ENCODE measurements at regions not wholly inside any gene's neighbourhood (a gene's known extent, or its start where the extent isn't known, plus 50 kb on each side); places are given as distances from the start of the nearest gene placed in this dataset.

GRCh38 chr13:79912403-79912802, 428.5 kb downstream of the SPRY2 start:
- Histone ChIP-seq H3K9me3 (no peaks in the 10 kb centered on the region), H3K27me3 (no peaks in the 10 kb centered on the region), H3K36me3 (no peaks in the 10 kb centered on the region), H3K4me1 (no peaks in the 10 kb centered on the region), H3K27ac (no peak overlapping the region), H3K4me3 (no peak overlapping the region)
- WGBS, 2 donors (ENCODE audit: low coverage in 1 of 2), result 70 to 87% methylated on average over 3 of the region's 3 CpGs
- no peak for ATAC-seq
- TF ChIP-seq POLR2A (IDR thresholded peaks at IDR 0.05), result no peak
- no peak for TF ChIP-seq CTCF (IDR thresholded peaks at IDR 0.05)
- TF ChIP-seq POLR2AphosphoS5 (IDR thresholded peaks at IDR 0.05), result no peak
- TF ChIP-seq EP300 (IDR thresholded peaks at IDR 0.05), result no peak

- no peaks in the 10 kb centered on the region for H3K9me3 ChIP-seq
- H3K4me3 ChIP-seq, result no peak overlapping the region
- WGBS, 2 donors (ENCODE audit: low coverage in 1 of 2), result 10 to 54% methylated on average over 2 of the region's 5 CpGs
- no peaks in the 10 kb centered on the region for H3K4me1 ChIP-seq
- ATAC-seq, result no peak
- TF ChIP-seq CTCF (IDR thresholded peaks at IDR 0.05) (no peak), POLR2AphosphoS5 (IDR thresholded peaks at IDR 0.05) (no peak), POLR2A (IDR thresholded peaks at IDR 0.05) (no peak), EP300 (IDR thresholded peaks at IDR 0.05) (no peak)
- no peaks in the 10 kb centered on the region for H3K36me3 ChIP-seq
- no peaks in the 10 kb centered on the region for H3K27me3 ChIP-seq
- H3K27ac ChIP-seq, result no peak overlapping the region
These were observed 429.9 kb downstream of the SPRY2 start for GRCh38 chr13:79910875-79911540.

- WGBS, 2 donors (ENCODE audit: low coverage in 1 of 2), result 90 to 95% methylated on average over 2 of the region's 2 CpGs
- Histone ChIP-seq H3K27ac (no peak overlapping the region), H3K4me1 (no peaks in the 10 kb centered on the region), H3K9me3 (no peaks in the 10 kb centered on the region), H3K27me3 (no peaks in the 10 kb centered on the region), H3K36me3 (no peaks in the 10 kb centered on the region), H3K4me3 (no peak overlapping the region)
- TF ChIP-seq POLR2A (IDR thresholded peaks at IDR 0.05), result no peak
- no peak for TF ChIP-seq POLR2AphosphoS5 (IDR thresholded peaks at IDR 0.05)
- TF ChIP-seq CTCF (IDR thresholded peaks at IDR 0.05), result no peak
- ATAC-seq, result no peak
These were observed 428.7 kb downstream of the NDFIP2 start for GRCh38 chr13:79909644-79910043.

GRCh38 chr13:79908381-79908780, 427.4 kb downstream of the NDFIP2 start:
- ATAC-seq, result no peak
- H3K27me3 ChIP-seq, result no peaks in the 10 kb centered on the region
- H3K4me3 ChIP-seq, result no peak overlapping the region
- no peak for TF ChIP-seq CTCF (IDR thresholded peaks at IDR 0.05)
- no peak for TF ChIP-seq POLR2AphosphoS5 (IDR thresholded peaks at IDR 0.05)
- TF ChIP-seq EP300 (IDR thresholded peaks at IDR 0.05), result no peak
- TF ChIP-seq POLR2A (IDR thresholded peaks at IDR 0.05), result no peak
- H3K4me1 ChIP-seq, result no peaks in the 10 kb centered on the region
- H3K27ac ChIP-seq, result no peak overlapping the region
- WGBS, 2 donors (ENCODE audit: low coverage in 1 of 2), result 66 to 81% methylated on average over 3 of the region's 3 CpGs
- no peaks in the 10 kb centered on the region for H3K9me3 ChIP-seq
- no peaks in the 10 kb centered on the region for H3K36me3 ChIP-seq

- WGBS, 2 donors (ENCODE audit: low coverage in 1 of 2), result 80 to 93% methylated on average over 1 of the region's 1 CpG
- ATAC-seq, result no peak
- no peak for TF ChIP-seq POLR2A (IDR thresholded peaks at IDR 0.05)
- TF ChIP-seq POLR2AphosphoS5 (IDR thresholded peaks at IDR 0.05), result no peak
- TF ChIP-seq CTCF (IDR thresholded peaks at IDR 0.05), result no peak
- TF ChIP-seq EP300 (IDR thresholded peaks at IDR 0.05), result no peak
- Histone ChIP-seq H3K4me1 (no peaks in the 10 kb centered on the region), H3K9me3 (no peaks in the 10 kb centered on the region), H3K27me3 (no peaks in the 10 kb centered on the region), H3K27ac (no peak overlapping the region), H3K36me3 (no peaks in the 10 kb centered on the region), H3K4me3 (no peak overlapping the region)
These were observed 426.6 kb downstream of the NDFIP2 start for GRCh38 chr13:79907527-79907926.

All from gastroesophageal sphincter (tissue), 4 donors.